ENCODE measurements at regions not wholly inside any gene's neighbourhood (a gene's known extent, or its start where the extent isn't known, plus 50 kb on each side); places are given as distances from the start of the nearest gene placed in this dataset.

GRCh38 chr4:158991534-158992155 is 111.2 kb upstream of the RAPGEF2 start:
- WGBS, 2 donors, result 82 to 85% methylated on average over 5 of the region's 5 CpGs
- Histone ChIP-seq H3K27ac (no peak overlapping the region), H3K4me3 (no peak overlapping the region), H3K36me3 (no peaks in the 10 kb centered on the region), H3K4me1 (peaks cover 0 to 9% (median 0%) of the 10 kb centered on the region in 4 donors), H3K9me3 (peaks cover 0 to 4% (median 0%) of the 10 kb centered on the region in 4 donors), H3K27me3 (no peaks in the 10 kb centered on the region)
- no peak for DNase-seq (ENCODE audit: low spot score in 2 of 2)
- TF ChIP-seq EP300 (IDR thresholded peaks at IDR 0.05) (no peak), POLR2A (IDR thresholded peaks at IDR 0.05) (no peak)
- TF ChIP-seq, protein P1, sequence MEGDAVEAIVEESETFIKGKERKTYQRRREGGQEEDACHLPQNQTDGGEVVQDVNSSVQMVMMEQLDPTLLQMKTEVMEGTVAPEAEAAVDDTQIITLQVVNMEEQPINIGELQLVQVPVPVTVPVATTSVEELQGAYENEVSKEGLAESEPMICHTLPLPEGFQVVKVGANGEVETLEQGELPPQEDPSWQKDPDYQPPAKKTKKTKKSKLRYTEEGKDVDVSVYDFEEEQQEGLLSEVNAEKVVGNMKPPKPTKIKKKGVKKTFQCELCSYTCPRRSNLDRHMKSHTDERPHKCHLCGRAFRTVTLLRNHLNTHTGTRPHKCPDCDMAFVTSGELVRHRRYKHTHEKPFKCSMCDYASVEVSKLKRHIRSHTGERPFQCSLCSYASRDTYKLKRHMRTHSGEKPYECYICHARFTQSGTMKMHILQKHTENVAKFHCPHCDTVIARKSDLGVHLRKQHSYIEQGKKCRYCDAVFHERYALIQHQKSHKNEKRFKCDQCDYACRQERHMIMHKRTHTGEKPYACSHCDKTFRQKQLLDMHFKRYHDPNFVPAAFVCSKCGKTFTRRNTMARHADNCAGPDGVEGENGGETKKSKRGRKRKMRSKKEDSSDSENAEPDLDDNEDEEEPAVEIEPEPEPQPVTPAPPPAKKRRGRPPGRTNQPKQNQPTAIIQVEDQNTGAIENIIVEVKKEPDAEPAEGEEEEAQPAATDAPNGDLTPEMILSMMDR (IDR thresholded peaks at IDR 0.05), result no peak

GRCh38 chr4:158993891-158994290 is 109.0 kb upstream of the RAPGEF2 start:
- no peak overlapping the region for H3K27ac ChIP-seq
- H3K4me3 ChIP-seq, result no peak overlapping the region
- no peaks in the 10 kb centered on the region for H3K27me3 ChIP-seq
- 68 to 69% methylated on average over 2 of the region's 2 CpGs for WGBS, 2 donors
- DNase-seq (ENCODE audit: low spot score in 2 of 2), result no peak
- peaks cover 0 to 16% (median 0%) of the 10 kb centered on the region in 4 donors for H3K4me1 ChIP-seq
- TF ChIP-seq POLR2A (IDR thresholded peaks at IDR 0.05) (no peak), EP300 (IDR thresholded peaks at IDR 0.05) (no peak)
- TF ChIP-seq, protein P1 (IDR thresholded peaks at IDR 0.05), result no peak
- H3K36me3 ChIP-seq, result no peaks in the 10 kb centered on the region
- H3K9me3 ChIP-seq, result peaks cover 0 to 4% (median 0%) of the 10 kb centered on the region in 4 donors

- Histone ChIP-seq H3K36me3 (no peaks in the 10 kb centered on the region), H3K4me1 (peaks cover 0 to 16% (median 0%) of the 10 kb centered on the region in 4 donors), H3K27ac (no peak overlapping the region), H3K4me3 (no peak overlapping the region), H3K27me3 (no peaks in the 10 kb centered on the region), H3K9me3 (no peaks in the 10 kb centered on the region)
- WGBS, 2 donors, result 69 to 71% methylated on average over 2 of the region's 2 CpGs
- DNase-seq (ENCODE audit: low spot score in 2 of 2), result no peak
- TF ChIP-seq, protein P1 (IDR thresholded peaks at IDR 0.05), result no peak
- TF ChIP-seq POLR2A (IDR thresholded peaks at IDR 0.05) (no peak), EP300 (IDR thresholded peaks at IDR 0.05) (no peak)
Measured at GRCh38 chr4:158995040-158995439, 107.8 kb upstream of the RAPGEF2 start.

DNA sequence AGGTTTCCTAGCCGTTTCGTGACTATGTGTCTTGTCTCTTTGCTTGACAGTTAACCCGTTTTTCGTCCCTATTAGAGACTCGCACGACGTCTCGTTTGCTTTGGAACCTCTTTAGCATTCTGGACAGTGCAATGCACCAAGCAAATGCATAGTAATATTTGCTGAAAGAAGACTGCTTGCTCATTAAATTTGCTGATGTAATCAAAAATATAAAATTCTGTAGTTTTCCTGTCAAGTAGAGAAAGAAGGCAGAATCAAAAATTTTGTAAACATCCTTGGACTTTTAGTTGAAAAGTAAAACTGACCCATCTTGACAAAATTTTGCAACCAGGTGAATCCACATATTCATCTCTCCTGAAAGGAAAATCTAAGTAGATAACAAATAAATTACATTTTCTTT is 106.9 kb upstream of the RAPGEF2 start:
- peaks cover 0 to 16% (median 0%) of the 10 kb centered on the region in 4 donors for H3K4me1 ChIP-seq
- no peak overlapping the region for H3K4me3 ChIP-seq
- H3K9me3 ChIP-seq, result no peaks in the 10 kb centered on the region
- no peaks in the 10 kb centered on the region for H3K36me3 ChIP-seq
- no peak overlapping the region for H3K27ac ChIP-seq
- TF ChIP-seq, protein P1 (IDR thresholded peaks at IDR 0.05), result no peak
- no peak for TF ChIP-seq POLR2A (IDR thresholded peaks at IDR 0.05)
- TF ChIP-seq EP300 (IDR thresholded peaks at IDR 0.05), result no peak
- DNase-seq (ENCODE audit: low spot score in 2 of 2), result no peak
- WGBS, 2 donors, result 67 to 74% methylated on average over 8 of the region's 8 CpGs
- H3K27me3 ChIP-seq, result no peaks in the 10 kb centered on the region

GRCh38 chr4:158996669-158997074 is 106.2 kb upstream of the RAPGEF2 start:
- WGBS, 2 donors, result 12 to 13% methylated on average over 3 of the region's 3 CpGs
- Histone ChIP-seq H3K27ac (no peak overlapping the region), H3K4me1 (peaks cover 0 to 16% (median 0%) of the 10 kb centered on the region in 4 donors), H3K9me3 (no peaks in the 10 kb centered on the region), H3K27me3 (no peaks in the 10 kb centered on the region), H3K36me3 (no peaks in the 10 kb centered on the region), H3K4me3 (no peak overlapping the region)
- TF ChIP-seq EP300 (IDR thresholded peaks at IDR 0.05), result no peak
- TF ChIP-seq, protein P1 (IDR thresholded peaks at IDR 0.05), result no peak
- no peak for TF ChIP-seq POLR2A (IDR thresholded peaks at IDR 0.05)
- no peak for DNase-seq (ENCODE audit: low spot score in 2 of 2)
